Hepatocyte (in vitro differentiated cells): ENCODE measurements at regions not wholly inside any gene's neighbourhood (a gene's known extent, or its start where the extent isn't known, plus 50 kb on each side); places are given as distances from the start of the nearest gene placed in this dataset.

Experiments
- CTCF ChIP-seq: fragments of 200-600 bp; sonication (generic); IDR thresholded peaks from 2 replicates; pipeline ENCODE4 v1.5.1; 2016; ENCODE audit warnings: antibody characterized with exemption, mild to moderate bottlenecking; ENCODE audit not compliant: poor library complexity
- EZH2 ChIP-seq: fragments of 200-600 bp; sonication (generic); IDR thresholded peaks from 2 replicates; pipeline ENCODE4 v1.6.1; 2016; ENCODE audit warnings: antibody characterized with exemption, mild to moderate bottlenecking, borderline replicate concordance

- TF ChIP-seq EZH2 (no peak), CTCF (no peak)
Measured at GRCh38 chr5:155126573-155126972, 113.0 kb downstream of the KIF4B start.
